H1 (cell line): ENCODE measurements at regions not wholly inside any gene's neighbourhood (a gene's known extent, or its start where the extent isn't known, plus 50 kb on each side); places are given as distances from the start of the nearest gene placed in this dataset.

Source experiments
- TF ChIP-seq, protein P1 (sequence below): fragments of 300-600 bp; sonication (generic); IDR thresholded peaks from 2 replicates; pipeline ENCODE4 v1.7.1; 2012; ENCODE audit warnings: low read length, moderate library complexity, mild to moderate bottlenecking, inconsistent platforms; ENCODE audit not compliant: insufficient replicate concordance

DNA sequence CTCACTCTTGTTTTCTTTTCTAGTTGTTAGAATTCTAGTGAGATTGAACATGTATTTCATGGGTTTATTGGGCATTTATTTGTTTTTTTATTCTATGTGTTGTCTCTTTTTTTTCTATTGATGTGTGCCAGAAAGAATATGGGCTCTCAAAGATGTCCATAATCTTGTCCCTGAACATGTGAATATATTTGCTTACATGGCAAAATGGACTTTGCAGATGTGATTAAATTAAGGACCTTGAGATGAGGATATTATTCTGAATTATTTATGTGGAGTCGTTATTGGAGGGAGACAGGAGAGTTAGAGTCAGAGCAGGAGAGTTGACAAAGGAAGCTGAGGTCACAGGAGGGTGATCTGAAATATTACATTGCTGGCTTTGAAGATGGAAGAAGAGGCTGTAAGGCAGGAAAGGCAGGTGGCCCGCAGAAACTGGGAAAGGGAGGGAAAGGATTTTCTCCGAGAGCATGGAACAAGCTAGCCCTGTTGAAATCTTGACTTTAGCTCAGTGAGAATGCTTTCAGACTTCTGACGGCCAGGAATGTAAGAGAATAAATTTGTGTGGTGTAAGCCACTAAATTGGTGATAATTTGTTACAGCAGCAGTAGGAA lies 82.8 kb downstream of the NABP1 start (continued):
- TF ChIP-seq, protein P1, sequence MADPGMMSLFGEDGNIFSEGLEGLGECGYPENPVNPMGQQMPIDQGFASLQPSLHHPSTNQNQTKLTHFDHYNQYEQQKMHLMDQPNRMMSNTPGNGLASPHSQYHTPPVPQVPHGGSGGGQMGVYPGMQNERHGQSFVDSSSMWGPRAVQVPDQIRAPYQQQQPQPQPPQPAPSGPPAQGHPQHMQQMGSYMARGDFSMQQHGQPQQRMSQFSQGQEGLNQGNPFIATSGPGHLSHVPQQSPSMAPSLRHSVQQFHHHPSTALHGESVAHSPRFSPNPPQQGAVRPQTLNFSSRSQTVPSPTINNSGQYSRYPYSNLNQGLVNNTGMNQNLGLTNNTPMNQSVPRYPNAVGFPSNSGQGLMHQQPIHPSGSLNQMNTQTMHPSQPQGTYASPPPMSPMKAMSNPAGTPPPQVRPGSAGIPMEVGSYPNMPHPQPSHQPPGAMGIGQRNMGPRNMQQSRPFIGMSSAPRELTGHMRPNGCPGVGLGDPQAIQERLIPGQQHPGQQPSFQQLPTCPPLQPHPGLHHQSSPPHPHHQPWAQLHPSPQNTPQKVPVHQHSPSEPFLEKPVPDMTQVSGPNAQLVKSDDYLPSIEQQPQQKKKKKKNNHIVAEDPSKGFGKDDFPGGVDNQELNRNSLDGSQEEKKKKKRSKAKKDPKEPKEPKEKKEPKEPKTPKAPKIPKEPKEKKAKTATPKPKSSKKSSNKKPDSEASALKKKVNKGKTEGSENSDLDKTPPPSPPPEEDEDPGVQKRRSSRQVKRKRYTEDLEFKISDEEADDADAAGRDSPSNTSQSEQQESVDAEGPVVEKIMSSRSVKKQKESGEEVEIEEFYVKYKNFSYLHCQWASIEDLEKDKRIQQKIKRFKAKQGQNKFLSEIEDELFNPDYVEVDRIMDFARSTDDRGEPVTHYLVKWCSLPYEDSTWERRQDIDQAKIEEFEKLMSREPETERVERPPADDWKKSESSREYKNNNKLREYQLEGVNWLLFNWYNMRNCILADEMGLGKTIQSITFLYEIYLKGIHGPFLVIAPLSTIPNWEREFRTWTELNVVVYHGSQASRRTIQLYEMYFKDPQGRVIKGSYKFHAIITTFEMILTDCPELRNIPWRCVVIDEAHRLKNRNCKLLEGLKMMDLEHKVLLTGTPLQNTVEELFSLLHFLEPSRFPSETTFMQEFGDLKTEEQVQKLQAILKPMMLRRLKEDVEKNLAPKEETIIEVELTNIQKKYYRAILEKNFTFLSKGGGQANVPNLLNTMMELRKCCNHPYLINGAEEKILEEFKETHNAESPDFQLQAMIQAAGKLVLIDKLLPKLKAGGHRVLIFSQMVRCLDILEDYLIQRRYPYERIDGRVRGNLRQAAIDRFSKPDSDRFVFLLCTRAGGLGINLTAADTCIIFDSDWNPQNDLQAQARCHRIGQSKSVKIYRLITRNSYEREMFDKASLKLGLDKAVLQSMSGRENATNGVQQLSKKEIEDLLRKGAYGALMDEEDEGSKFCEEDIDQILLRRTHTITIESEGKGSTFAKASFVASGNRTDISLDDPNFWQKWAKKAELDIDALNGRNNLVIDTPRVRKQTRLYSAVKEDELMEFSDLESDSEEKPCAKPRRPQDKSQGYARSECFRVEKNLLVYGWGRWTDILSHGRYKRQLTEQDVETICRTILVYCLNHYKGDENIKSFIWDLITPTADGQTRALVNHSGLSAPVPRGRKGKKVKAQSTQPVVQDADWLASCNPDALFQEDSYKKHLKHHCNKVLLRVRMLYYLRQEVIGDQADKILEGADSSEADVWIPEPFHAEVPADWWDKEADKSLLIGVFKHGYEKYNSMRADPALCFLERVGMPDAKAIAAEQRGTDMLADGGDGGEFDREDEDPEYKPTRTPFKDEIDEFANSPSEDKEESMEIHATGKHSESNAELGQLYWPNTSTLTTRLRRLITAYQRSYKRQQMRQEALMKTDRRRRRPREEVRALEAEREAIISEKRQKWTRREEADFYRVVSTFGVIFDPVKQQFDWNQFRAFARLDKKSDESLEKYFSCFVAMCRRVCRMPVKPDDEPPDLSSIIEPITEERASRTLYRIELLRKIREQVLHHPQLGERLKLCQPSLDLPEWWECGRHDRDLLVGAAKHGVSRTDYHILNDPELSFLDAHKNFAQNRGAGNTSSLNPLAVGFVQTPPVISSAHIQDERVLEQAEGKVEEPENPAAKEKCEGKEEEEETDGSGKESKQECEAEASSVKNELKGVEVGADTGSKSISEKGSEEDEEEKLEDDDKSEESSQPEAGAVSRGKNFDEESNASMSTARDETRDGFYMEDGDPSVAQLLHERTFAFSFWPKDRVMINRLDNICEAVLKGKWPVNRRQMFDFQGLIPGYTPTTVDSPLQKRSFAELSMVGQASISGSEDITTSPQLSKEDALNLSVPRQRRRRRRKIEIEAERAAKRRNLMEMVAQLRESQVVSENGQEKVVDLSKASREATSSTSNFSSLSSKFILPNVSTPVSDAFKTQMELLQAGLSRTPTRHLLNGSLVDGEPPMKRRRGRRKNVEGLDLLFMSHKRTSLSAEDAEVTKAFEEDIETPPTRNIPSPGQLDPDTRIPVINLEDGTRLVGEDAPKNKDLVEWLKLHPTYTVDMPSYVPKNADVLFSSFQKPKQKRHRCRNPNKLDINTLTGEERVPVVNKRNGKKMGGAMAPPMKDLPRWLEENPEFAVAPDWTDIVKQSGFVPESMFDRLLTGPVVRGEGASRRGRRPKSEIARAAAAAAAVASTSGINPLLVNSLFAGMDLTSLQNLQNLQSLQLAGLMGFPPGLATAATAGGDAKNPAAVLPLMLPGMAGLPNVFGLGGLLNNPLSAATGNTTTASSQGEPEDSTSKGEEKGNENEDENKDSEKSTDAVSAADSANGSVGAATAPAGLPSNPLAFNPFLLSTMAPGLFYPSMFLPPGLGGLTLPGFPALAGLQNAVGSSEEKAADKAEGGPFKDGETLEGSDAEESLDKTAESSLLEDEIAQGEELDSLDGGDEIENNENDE: no peak
